DMS 273 treated with DMSO at 0.1 percent for 48 hours (cell line): ENCODE measurements at regions not wholly inside any gene's neighbourhood (a gene's known extent, or its start where the extent isn't known, plus 50 kb on each side); places are given as distances from the start of the nearest gene placed in this dataset.

ENCODE experiments used
- DNase-seq: peaks from one replicate; lab custom pipeline; 2025; lab: John Stamatoyannopoulos, UW

GRCh38 chr9:108103046-108103693 lies 613.6 kb upstream of the KLF4 start:
- DNase-seq, result no peak

DNA sequence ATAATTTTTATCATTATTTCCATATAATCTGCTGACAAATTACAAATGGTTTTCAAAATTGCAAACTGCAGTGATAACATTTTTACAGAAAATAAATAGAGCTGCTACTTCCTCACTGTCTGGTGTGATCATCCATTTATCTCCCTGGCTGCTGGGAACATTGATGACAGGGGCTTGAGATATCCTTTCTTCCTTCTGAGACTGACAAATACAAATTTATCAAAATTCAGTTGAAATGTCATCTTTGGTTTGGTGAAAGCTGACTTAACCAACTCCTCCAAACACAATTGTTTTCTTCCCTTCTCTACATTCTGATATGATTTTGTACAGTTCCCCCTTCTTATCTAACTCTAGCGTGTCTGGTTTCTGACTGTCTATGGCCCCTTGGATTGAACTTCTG lies 611.8 kb upstream of the KLF4 start:
- no peak for DNase-seq

GRCh38 chr9:108100571-108100970 lies 611.0 kb upstream of the KLF4 start:
- DNase-seq, result no peak

DNA sequence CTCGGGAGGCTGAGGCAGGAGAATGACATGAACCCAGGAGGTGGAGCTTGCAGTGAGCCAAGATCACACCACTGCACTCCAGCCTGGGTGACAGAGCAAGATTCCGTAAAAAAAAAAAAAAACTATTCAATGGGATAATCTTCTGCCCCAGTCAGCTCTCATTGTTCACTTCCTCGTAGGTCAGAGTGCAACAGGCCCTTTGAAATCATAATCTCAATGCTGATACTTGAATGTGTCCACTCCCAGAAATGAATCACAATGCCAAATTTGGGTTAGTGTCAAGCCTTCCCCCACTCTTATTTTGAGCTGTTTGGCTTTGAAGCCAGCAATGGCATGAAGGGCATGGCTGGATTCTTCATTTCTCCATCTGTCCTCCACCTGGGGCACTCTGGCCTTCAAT lies 610.3 kb upstream of the KLF4 start:
- DNase-seq, result no peak

- no peak for DNase-seq
Observed at GRCh38 chr9:108095496-108095895, 605.9 kb upstream of the KLF4 start.

GRCh38 chr9:108094676-108094993 lies 605.1 kb upstream of the KLF4 start:
- DNase-seq, result no peak

DNA sequence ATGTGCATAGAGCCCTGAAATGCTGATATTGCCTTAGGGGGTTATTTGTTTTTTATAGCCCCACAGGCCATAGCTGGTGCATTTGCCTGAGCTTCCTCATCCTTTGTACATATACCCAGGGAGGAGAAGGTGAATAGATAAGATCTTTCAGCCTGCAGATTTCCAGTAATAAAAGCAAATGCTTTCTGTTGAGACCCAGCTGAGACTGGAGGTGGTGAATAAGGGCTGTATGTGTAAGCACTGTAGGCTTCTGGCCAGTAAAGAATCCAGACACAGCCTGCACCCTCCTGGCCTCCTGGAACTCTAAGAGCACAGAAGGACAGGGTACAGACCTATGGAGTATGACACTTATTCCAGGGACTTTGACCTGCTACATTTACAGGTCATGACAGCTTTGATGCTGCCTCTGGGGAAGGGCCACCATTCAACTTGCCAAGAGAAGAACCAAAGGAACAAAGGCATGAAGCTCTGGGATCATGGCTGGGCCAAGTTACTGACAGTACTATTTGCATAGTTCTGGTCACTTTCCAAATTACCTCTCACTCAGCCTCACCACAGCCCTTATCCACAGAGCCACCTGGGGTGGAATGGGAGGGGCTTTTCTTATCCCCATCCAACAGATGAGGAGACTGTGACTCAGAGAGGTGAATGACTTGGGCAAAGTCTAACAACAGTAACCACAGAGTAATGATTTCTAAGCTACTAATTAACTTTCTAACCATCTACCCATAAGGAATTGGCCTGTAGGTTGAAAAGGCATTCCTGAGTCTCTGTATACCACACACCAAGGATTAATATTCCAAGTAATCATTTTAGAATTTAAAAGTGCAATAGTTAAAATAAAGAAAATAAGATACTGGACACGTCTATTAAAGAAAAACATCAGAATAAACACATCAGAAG lies 604.5 kb upstream of the KLF4 start:
- DNase-seq, result no peak

GRCh38 chr9:108088916-108089315 lies 599.3 kb upstream of the KLF4 start:
- DNase-seq, result no peak

DNA sequence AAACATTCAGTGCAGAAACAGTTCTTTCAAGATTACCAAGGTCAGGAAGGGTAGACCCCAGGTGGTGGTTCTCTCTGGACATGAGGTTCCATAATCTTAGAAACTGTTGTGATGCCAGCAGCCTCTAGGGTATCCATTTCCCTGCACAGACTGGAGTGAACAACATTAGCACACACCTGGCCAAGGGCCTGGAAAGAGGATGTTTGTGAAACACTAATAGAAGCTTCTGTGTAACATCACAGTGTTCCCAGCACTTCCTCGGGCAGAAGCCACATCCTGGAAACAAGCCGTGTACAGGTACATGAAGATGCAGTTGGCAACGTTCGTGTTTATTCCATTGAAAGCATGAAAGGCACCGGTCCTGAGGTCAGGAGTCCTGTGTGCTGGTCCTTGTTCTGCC lies 598.2 kb upstream of the KLF4 start:
- no peak for DNase-seq

GRCh38 chr9:108086624-108087023 lies 597.1 kb upstream of the KLF4 start:
- no peak for DNase-seq

- DNase-seq, result no peak
Observed at GRCh38 chr9:108085294-108085693, 595.7 kb upstream of the KLF4 start.

- DNase-seq, result no peak
Observed at GRCh38 chr9:108083796-108084352, 594.3 kb upstream of the KLF4 start.

DNA sequence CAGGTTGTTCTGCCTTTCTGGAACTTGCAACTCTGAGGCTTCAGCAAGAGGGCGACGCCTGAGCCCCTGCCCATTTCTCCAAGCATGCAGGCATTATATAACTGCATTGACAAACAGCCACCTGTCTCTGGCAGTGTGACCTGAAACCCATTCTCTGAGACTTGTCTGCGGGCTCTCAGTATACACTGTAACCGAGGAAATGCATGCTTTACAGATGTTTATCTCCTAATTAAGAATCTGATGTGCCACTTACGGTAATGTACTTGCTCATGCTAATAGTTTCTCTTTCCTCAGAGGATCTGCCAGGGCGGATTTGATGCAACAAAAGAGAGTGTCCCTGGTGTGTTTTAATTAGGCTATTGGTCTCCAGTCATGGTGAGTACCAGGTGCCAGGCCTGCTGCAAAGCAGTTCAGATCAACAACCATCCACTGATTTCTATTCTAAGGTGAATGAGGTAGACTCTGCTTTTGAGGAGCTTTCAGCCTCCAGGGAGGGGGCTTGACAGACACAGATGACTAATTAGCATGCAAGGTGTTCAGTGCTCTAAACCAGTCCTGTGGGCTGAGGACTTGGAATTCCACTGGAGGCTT lies 593.7 kb upstream of the KLF4 start:
- no peak for DNase-seq

DNA sequence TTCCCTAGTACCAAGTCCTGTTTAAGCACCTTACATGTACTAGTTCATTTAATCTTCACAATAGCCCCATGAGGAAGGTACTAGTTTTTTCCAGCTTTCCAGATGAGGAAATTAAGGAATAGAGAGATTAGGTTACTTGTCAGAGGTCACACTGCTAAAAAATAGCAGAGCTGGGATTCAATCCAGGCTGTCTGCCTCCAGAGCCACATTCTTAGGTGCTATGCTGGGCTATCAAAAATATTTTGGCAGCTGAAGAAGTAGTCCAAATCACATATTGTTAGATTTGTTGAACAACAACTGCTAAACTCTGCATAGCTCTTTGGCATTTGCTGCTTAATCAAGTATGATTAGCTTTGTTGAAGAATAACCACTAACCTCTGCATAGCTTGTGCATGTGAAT lies 591.5 kb upstream of the KLF4 start:
- no peak for DNase-seq

DNA sequence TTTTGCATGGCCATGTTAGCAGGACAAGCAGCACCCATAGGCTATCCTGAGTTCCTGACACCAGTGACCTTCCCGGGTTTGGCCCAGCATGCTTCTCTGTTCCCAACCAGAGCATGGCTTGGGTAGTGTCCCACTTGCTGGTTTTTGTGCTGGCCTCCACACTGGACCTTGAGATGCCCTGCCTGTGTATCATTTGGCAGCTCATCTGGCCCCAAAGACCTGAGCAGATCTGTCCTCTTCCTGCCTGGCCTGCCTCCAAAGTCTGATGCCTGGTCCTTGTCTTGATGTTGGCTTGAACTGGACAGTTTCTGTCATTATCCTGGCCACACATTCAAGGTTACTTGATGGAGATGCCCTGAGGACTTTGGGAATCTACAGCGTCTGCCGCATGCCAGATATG lies 590.7 kb upstream of the KLF4 start:
- no peak for DNase-seq

DNA sequence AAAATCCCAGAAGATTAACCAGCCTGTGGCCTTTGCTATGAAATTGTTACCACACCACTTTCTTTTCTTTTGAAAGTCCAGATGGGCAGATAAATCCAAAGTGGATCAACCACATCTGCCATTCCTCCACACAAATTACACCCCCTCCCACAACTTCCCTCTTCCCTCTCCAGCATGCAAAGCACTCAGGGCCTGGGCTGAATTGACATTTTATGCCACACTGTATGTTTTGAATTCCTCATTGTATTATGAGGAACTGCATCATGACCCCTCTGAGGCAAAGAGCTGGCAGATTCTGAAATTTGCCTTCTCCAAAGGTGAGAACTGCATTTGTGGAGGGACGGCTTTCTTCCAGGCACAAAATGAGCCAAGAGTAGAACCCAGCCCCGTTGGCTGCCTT lies 589.2 kb upstream of the KLF4 start:
- DNase-seq, result no peak

- no peak for DNase-seq
Observed at GRCh38 chr9:108078375-108078774, 588.8 kb upstream of the KLF4 start.

- DNase-seq, result no peak
Observed at GRCh38 chr9:108077556-108077955, 588.0 kb upstream of the KLF4 start.

GRCh38 chr9:108074900-108075299 lies 585.3 kb upstream of the KLF4 start:
- DNase-seq, result no peak

DNA sequence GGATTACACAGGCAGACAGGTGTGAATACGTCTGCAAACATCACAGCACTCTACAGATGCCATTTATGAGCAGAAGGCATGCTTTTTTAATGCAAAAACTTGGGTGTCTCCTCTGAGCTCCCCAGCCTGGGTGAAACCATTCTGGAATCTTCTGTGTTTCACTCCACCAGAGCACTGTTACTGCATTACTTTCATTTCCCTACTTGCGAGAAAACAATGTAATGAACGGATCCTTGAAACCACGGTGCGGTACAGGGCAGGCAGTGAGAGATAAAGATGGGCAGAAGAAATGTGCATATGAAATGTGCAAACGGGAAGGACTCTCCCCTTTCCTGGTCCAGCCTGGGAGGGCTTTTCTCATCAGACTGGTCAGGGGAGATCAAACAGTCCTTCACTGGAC lies 584.3 kb upstream of the KLF4 start:
- DNase-seq, result no peak

- DNase-seq, result no peak
Observed at GRCh38 chr9:108072740-108073139, 583.2 kb upstream of the KLF4 start.

- no peak for DNase-seq
Observed at GRCh38 chr9:108070861-108071260, 581.3 kb upstream of the KLF4 start.

GRCh38 chr9:108069991-108070390 lies 580.4 kb upstream of the KLF4 start:
- no peak for DNase-seq
